Transverse colon (tissue), 4 donors: ENCODE measurements at regions not wholly inside any gene's neighbourhood (a gene's known extent, or its start where the extent isn't known, plus 50 kb on each side); places are given as distances from the start of the nearest gene placed in this dataset.

Experiments
- DNase-seq: peaks from one replicate; pipeline ENCODE4 v3.0.0-alpha.2; 2019
- H3K27ac ChIP-seq, 4 donors: fragments of 200-600 bp; sonication (generic); 2 replicates each; pipeline ENCODE4 v1.5.1; 2016 to 2018; ENCODE audit warnings: inconsistent platforms in 4 of 4
- H3K27me3 ChIP-seq: fragments of 200-600 bp; sonication (generic); 2 replicates; pipeline ENCODE4 v1.5.1; 2017; ENCODE audit warnings: inconsistent platforms
- H3K36me3 ChIP-seq, 4 donors: fragments of 200-600 bp; sonication (generic); 2 replicates each; pipeline ENCODE4 v1.5.1; 2017 to 2019; ENCODE audit warnings: inconsistent platforms in 4 of 4
- H3K4me1 ChIP-seq, 4 donors: fragments of 200-600 bp; sonication (generic); 2 replicates each; pipeline ENCODE4 v1.5.1; 2017 to 2020; ENCODE audit warnings: inconsistent platforms in 4 of 4
- H3K4me3 ChIP-seq, 4 donors: fragments of 200-600 bp; sonication (generic); 1 replicate in 1 of 4; 2 replicates in 3 of 4; pipeline versions ENCODE4 v1.5.1 to v1.6.1; 2017 to 2019; ENCODE audit warnings: inconsistent platforms in 4 of 4
- H3K9me3 ChIP-seq, 2 donors: fragments of 200-600 bp; sonication (generic); 2 replicates each; pipeline ENCODE4 v1.5.1; 2017 to 2019; ENCODE audit warnings: inconsistent platforms in 2 of 2
- EP300 ChIP-seq: sonication (generic); formaldehyde crosslinking; IDR thresholded peaks from one replicate; pipeline ENCODE4 v1.6.1; 2017; ENCODE audit warnings: antibody characterized with exemption, low read depth
- POLR2A ChIP-seq: fragments of 450-650 bp; IDR thresholded peaks from one replicate; pipeline ENCODE4 v1.6.1; 2016; ENCODE audit warnings: antibody characterized with exemption, mild to moderate bottlenecking, moderate library complexity
- POLR2AphosphoS5 ChIP-seq, 3 donors: sonication (generic); formaldehyde crosslinking; IDR thresholded peaks; one replicate each; pipeline ENCODE4 v1.6.1; 2016; ENCODE audit warnings: antibody characterized with exemption in 3 of 3
- WGBS, 2 donors: methylation state at CpG; one replicate each; pipeline ENCODE4 v1.1.5; 2018; ENCODE audit warnings: low coverage in 1 of 2; 5-methylcytosine and 5-hydroxymethylcytosine counted together
- in situ Hi-C, 4 donors: fragments of 200-750 bp; cut with MboI; loops; one replicate each; pipeline versions ENCODE4 v1.15.0 to v1.15.1; 2017; ENCODE audit warnings: low sequenced_read_pairs in 3 of 4, low pct_ligation_motif_present in 1 of 4, low pct_unique_long_range_greater_than_20kb in 1 of 4
- intact Hi-C: fragments of 100-400 bp; cut with DNase I; formaldehyde crosslinking; loops from one replicate; pipeline ENCODE4 v1.15.1; 2023; ENCODE audit warnings: low total_unique reads
- TF ChIP-seq, protein P1 (sequence below), 5 experiments: fragments of 200-600 bp in 3 of 5; fragments of 450-650 bp in 2 of 5; sonication (generic) in 3 of 5; IDR thresholded peaks; 1 replicate in 2 of 5; 2 replicates in 3 of 5; pipeline ENCODE4 v1.5.1; 2016 to 2017; ENCODE audit warnings: antibody characterized with exemption in 5 of 5, inconsistent platforms in 3 of 5, mild to moderate bottlenecking in 2 of 5, moderate library complexity in 1 of 5

GRCh38 chr7:156074084-156074483 lies 261.8 kb upstream of the SHH start:
- H3K4me1 ChIP-seq, result no peaks in the 10 kb centered on the region
- H3K9me3 ChIP-seq, result no peaks in the 10 kb centered on the region
- TF ChIP-seq POLR2A, result no peak
- H3K27ac ChIP-seq, result no peak overlapping the region
- no peaks in the 10 kb centered on the region for H3K27me3 ChIP-seq
- in situ Hi-C loops (no loop called here), intact Hi-C loops (no loop called here)
- WGBS, 2 donors, result 63 to 74% methylated on average over 3 to 11 of the region's 11 CpGs
- no peaks in the 10 kb centered on the region for H3K36me3 ChIP-seq
- no peak overlapping the region for H3K4me3 ChIP-seq
- no peak for DNase-seq

- Histone ChIP-seq H3K27ac (no peak overlapping the region), H3K27me3 (no peaks in the 10 kb centered on the region), H3K4me3 (no peak overlapping the region), H3K36me3 (no peaks in the 10 kb centered on the region), H3K4me1 (no peaks in the 10 kb centered on the region), H3K9me3 (no peaks in the 10 kb centered on the region)
- no peak for DNase-seq
- TF ChIP-seq POLR2A (no peak), POLR2AphosphoS5 (IDR thresholded peaks at IDR 0.05) (no peak), EP300 (no peak)
- TF ChIP-seq, protein P1, sequence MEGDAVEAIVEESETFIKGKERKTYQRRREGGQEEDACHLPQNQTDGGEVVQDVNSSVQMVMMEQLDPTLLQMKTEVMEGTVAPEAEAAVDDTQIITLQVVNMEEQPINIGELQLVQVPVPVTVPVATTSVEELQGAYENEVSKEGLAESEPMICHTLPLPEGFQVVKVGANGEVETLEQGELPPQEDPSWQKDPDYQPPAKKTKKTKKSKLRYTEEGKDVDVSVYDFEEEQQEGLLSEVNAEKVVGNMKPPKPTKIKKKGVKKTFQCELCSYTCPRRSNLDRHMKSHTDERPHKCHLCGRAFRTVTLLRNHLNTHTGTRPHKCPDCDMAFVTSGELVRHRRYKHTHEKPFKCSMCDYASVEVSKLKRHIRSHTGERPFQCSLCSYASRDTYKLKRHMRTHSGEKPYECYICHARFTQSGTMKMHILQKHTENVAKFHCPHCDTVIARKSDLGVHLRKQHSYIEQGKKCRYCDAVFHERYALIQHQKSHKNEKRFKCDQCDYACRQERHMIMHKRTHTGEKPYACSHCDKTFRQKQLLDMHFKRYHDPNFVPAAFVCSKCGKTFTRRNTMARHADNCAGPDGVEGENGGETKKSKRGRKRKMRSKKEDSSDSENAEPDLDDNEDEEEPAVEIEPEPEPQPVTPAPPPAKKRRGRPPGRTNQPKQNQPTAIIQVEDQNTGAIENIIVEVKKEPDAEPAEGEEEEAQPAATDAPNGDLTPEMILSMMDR (IDR thresholded peaks at IDR 0.05), result no peak
- 80 to 82% methylated on average over 8 to 13 of the region's 13 CpGs for WGBS, 2 donors
- intact Hi-C loops (no loop called here), in situ Hi-C loops (no loop called here)
Measured at GRCh38 chr7:156073366-156074052, 261.2 kb upstream of the SHH start.

DNA sequence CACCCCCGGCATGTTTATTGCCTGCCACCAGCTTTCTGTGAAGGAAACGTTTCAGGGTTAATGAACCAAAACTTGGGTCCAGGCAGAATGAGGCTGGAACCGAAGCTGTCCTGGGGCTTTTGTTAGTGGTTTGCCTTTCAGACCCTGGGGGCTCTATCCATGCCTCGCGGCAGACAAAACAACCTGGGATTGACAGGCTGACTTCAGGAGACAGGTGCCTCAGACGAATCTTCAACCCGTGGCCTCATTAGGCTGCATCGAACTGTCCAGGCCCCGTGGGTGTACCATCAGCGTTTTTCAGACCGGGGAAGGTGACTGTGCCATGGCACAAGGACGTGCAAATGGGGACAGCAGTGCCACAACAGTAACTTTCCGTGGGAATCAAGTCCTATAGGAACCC lies 259.3 kb upstream of the SHH start:
- WGBS, 2 donors, result 86% methylated on average over 13 of the region's 13 CpGs; no CpG with 5 or more reads in 1 of the 2 donors
- no peak for DNase-seq
- intact Hi-C loops (no loop called here), in situ Hi-C loops (no loop called here)
- TF ChIP-seq POLR2AphosphoS5 (IDR thresholded peaks at IDR 0.05) (no peak), POLR2A (no peak), EP300 (no peak)
- no peak overlapping the region for H3K4me3 ChIP-seq
- H3K36me3 ChIP-seq, result no peaks in the 10 kb centered on the region
- H3K9me3 ChIP-seq, result no peaks in the 10 kb centered on the region
- no peaks in the 10 kb centered on the region for H3K4me1 ChIP-seq
- H3K27me3 ChIP-seq, result no peaks in the 10 kb centered on the region
- no peak overlapping the region for H3K27ac ChIP-seq

DNA sequence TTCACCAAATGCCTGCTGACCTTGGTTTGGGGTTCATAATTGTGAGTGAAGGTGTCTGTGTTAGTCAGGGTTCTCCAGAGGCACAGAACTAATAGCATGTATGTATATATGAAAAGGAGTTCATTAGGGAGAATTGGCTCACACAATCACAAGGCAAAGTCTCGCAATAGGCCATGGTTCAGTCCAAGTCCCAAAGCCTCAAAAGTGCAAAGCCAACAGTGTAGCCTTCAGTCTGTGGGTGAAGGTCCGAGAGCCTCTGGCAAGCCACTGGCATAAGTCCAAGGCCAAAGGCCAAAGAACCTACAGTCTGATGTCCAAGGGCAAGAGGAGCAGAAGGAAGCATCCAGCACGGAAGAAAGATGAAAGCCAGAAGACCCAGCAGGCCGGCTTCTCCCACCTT lies 257.6 kb upstream of the SHH start:
- Histone ChIP-seq H3K4me1 (peaks cover 0 to 6% (median 0%) of the 10 kb centered on the region in 4 donors), H3K36me3 (no peaks in the 10 kb centered on the region), H3K27ac (no peak overlapping the region), H3K27me3 (no peaks in the 10 kb centered on the region), H3K4me3 (no peak overlapping the region), H3K9me3 (no peaks in the 10 kb centered on the region)
- intact Hi-C loops (no loop called here), in situ Hi-C loops (no loop called here)
- WGBS, 2 donors, result 69 to 100% methylated on average over 3 to 4 of the region's 4 CpGs
- TF ChIP-seq EP300, result no peak
- DNase-seq, result no peak

- Histone ChIP-seq H3K36me3 (no peaks in the 10 kb centered on the region), H3K27ac (no peak overlapping the region), H3K9me3 (no peaks in the 10 kb centered on the region), H3K27me3 (no peaks in the 10 kb centered on the region), H3K4me1 (peaks cover 0 to 8% (median 0%) of the 10 kb centered on the region in 4 donors), H3K4me3 (no peak overlapping the region)
- in situ Hi-C loops (no loop called here), intact Hi-C loops (no loop called here)
- 91 to 92% methylated on average over 4 to 10 of the region's 10 CpGs for WGBS, 2 donors
- TF ChIP-seq POLR2A (no peak), POLR2AphosphoS5 (IDR thresholded peaks at IDR 0.05) (no peak), EP300 (no peak)
- TF ChIP-seq, protein P1 (IDR thresholded peaks at IDR 0.05), result no peak
- DNase-seq, result no peak
Measured at GRCh38 chr7:156067156-156067555, 254.9 kb upstream of the SHH start.
